GM12801 (cell line): ENCODE measurements at regions not wholly inside any gene's neighbourhood (a gene's known extent, or its start where the extent isn't known, plus 50 kb on each side); places are given as distances from the start of the nearest gene placed in this dataset.

Source experiments
- CTCF ChIP-seq: IDR thresholded peaks from one replicate; pipeline ENCODE4 v1.5.1; 2011; ENCODE audit warnings: control low read depth; ENCODE audit not compliant: insufficient read length; ENCODE audit errors: extremely low read depth

- TF ChIP-seq CTCF = no peak
Observed at GRCh38 chr14:71311061-71311460, 403.8 kb downstream of the PCNX1 start.

GRCh38 chr14:71314717-71315116, 407.5 kb downstream of the PCNX1 start:
- TF ChIP-seq CTCF = no peak

- TF ChIP-seq CTCF = no peak
Observed at GRCh38 chr14:71317385-71318096, 410.3 kb downstream of the PCNX1 start.

- no peak for TF ChIP-seq CTCF
Observed at GRCh38 chr14:71318097-71318459, 410.8 kb downstream of the PCNX1 start.

- no peak for TF ChIP-seq CTCF
Observed at GRCh38 chr14:71319666-71320065, 412.4 kb downstream of the PCNX1 start.

GRCh38 chr14:71320107-71320733, 413.0 kb downstream of the PCNX1 start, which contains the start of gene SIPA1L1:
SIPA1L1 (plus strand) TSS chr14:71320476.
- TF ChIP-seq CTCF = no peak

GRCh38 chr14:71320734-71321573, 413.7 kb downstream of the PCNX1 start:
- TF ChIP-seq CTCF = no peak
